ENCODE measurements at regions not wholly inside any gene's neighbourhood (a gene's known extent, or its start where the extent isn't known, plus 50 kb on each side); places are given as distances from the start of the nearest gene placed in this dataset.

DNA sequence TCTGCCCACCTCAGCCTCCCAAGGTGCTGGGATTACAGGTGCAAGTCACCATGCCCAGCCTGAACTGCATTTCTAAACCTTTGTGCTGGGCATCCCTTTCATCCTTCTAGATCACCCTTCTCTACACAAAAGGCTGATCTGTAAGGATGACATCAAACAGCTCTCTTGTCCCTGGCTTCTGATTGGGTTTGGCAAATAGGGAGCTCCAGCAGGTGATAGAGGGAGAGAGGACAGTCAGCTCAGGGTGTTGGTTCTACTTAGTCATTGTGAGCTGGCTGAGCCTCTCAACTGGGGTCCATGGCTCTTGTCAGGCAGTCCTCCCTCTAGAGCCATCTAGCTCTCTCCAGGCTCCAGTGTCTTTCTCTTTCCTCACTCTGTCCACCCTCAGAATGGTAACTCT, 237.6 kb upstream of the JARID2 start:
- Histone ChIP-seq H3K27me3 (replicated peaks in 1 of 2; ENCODE audit: control insufficient read depth in 2 of 2, insufficient read depth in 2 of 2, low read length in 1 of 2) (no peaks in the 10 kb centered on the region), H3K4me2 (ENCODE audit: control insufficient read depth, insufficient read depth) (no peak overlapping the region), H3K4me3 (no peak overlapping the region), H2AFZ (ENCODE audit: control insufficient read depth, low read depth, low read length) (no peak overlapping the region), H3K4me1 (ENCODE audit: control insufficient read depth, insufficient read depth, low read length) (no peaks in the 10 kb centered on the region), H3K27ac (ENCODE audit: control insufficient read depth, insufficient read depth) (no peak overlapping the region), H3K36me3 (ENCODE audit: control insufficient read depth in 2 of 2, insufficient read depth in 2 of 2, low read length in 1 of 2) (no peaks in the 10 kb centered on the region), H3K79me2 (ENCODE audit: control insufficient read depth, insufficient read depth, low read length) (no peaks in the 10 kb centered on the region), H4K20me1 (ENCODE audit: control insufficient read depth, insufficient read depth) (no peaks in the 10 kb centered on the region), H3K9ac (ENCODE audit: control insufficient read depth, insufficient read depth, low read length) (no peak overlapping the region), H3K9me3 (replicated peaks; ENCODE audit: control insufficient read depth, insufficient read depth, low read length) (no peaks in the 10 kb centered on the region)
- ATAC-seq = no peak
- POLR2A ChIA-PET = interaction anchor here (0.5 kb wide), 1 partner anchor 36 kb away, joined by 3 read pairs; no protein-coding TSS in a partner anchor
- FAIRE-seq = no peak
- TF ChIP-seq EZH2 (IDR thresholded peaks at IDR 0.05; ENCODE audit: borderline replicate concordance, control insufficient read depth, low read depth, low read length) (no peak), MTA2 (IDR thresholded peaks at IDR 0.05; ENCODE audit: low read depth) (no peak)
- SMC1A ChIA-PET (ENCODE audit: uncharacterized antibody, unreplicated experiment) = interaction anchor here (0.6 to 1.3 kb wide), 2 partner anchors 12 to 617 kb away, joined by 3 read pairs; no protein-coding TSS in a partner anchor
- no peak for DNase-seq (ENCODE audit: low read depth, low spot score)
- CTCF ChIA-PET = no interaction called here
- in situ Hi-C loops (cut with MboI) = no loop called here
- intact Hi-C loops (cut with micrococcal nuclease; ENCODE audit: unreplicated experiment) = no loop called here
- RAD21 ChIA-PET (ENCODE audit: unreplicated experiment) = no interaction called here
- BruUV-seq (replicated peaks) = no TSS peak

DNA sequence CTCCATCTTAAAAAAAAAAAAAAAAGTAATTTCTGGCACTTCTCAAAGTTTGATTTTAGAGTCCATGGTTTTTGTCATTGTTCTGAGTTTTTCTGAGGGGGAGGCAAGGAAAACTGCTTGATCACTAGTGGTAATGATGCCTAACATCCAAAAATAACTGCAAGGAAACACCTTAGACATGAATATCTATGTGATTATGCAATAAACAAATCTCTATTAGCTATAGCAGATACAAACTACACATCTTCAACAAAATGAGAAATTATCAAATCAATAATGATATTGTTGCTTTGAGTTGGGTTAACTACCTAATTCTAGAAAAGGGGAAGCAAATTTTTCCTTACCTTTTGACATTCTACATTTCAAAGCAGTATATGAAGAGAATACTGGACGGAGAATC, 230.9 kb upstream of the JARID2 start:
- Histone ChIP-seq H3K9ac (ENCODE audit: control insufficient read depth, insufficient read depth, low read length) (no peak overlapping the region), H3K4me2 (ENCODE audit: control insufficient read depth, insufficient read depth) (no peak overlapping the region), H3K79me2 (ENCODE audit: control insufficient read depth, insufficient read depth, low read length) (no peaks in the 10 kb centered on the region), H3K27me3 (replicated peaks in 1 of 2; ENCODE audit: control insufficient read depth in 2 of 2, insufficient read depth in 2 of 2, low read length in 1 of 2) (no peaks in the 10 kb centered on the region), H3K9me3 (replicated peaks; ENCODE audit: control insufficient read depth, insufficient read depth, low read length) (no peaks in the 10 kb centered on the region), H2AFZ (ENCODE audit: control insufficient read depth, low read depth, low read length) (no peak overlapping the region), H3K4me1 (ENCODE audit: control insufficient read depth, insufficient read depth, low read length) (0 out of 2 replicates have a peak, but pooled peaks cover 5% of the 10 kb centered on the region), H3K27ac (ENCODE audit: control insufficient read depth, insufficient read depth) (no peak overlapping the region), H4K20me1 (ENCODE audit: control insufficient read depth, insufficient read depth) (no peaks in the 10 kb centered on the region), H3K4me3 (no peak overlapping the region), H3K36me3 (ENCODE audit: control insufficient read depth in 2 of 2, insufficient read depth in 2 of 2, low read length in 1 of 2) (no peaks in the 10 kb centered on the region)
- intact Hi-C loops (cut with micrococcal nuclease; ENCODE audit: unreplicated experiment) (no loop called here), in situ Hi-C loops (cut with MboI) (no loop called here)
- DNase-seq (ENCODE audit: low read depth, low spot score) (no peak), FAIRE-seq (no peak), ATAC-seq (no peak)
- no TSS peak for BruUV-seq (replicated peaks)
- TF ChIP-seq RBBP5 (conservative IDR thresholded peaks at IDR 0.05) = no peak
- no peak for TF ChIP-seq ZBED1 (IDR thresholded peaks at IDR 0.05; ENCODE audit: borderline replicate concordance)
- TF ChIP-seq CBX3 (IDR thresholded peaks at IDR 0.05; ENCODE audit: borderline replicate concordance, low read depth) = no peak
- TF ChIP-seq KDM1A (IDR thresholded peaks at IDR 0.05; ENCODE audit: borderline replicate concordance) = no peak
- no peak for TF ChIP-seq POLR2A (IDR thresholded peaks at IDR 0.05; ENCODE audit: low read depth, low read length)
- TF ChIP-seq ESRRA (IDR thresholded peaks at IDR 0.05; ENCODE audit: low read length) = no peak
- no peak for TF ChIP-seq SIX5 (IDR thresholded peaks at IDR 0.05; ENCODE audit: low read depth, low read length, severe bottlenecking)
- TF ChIP-seq, protein P1, sequence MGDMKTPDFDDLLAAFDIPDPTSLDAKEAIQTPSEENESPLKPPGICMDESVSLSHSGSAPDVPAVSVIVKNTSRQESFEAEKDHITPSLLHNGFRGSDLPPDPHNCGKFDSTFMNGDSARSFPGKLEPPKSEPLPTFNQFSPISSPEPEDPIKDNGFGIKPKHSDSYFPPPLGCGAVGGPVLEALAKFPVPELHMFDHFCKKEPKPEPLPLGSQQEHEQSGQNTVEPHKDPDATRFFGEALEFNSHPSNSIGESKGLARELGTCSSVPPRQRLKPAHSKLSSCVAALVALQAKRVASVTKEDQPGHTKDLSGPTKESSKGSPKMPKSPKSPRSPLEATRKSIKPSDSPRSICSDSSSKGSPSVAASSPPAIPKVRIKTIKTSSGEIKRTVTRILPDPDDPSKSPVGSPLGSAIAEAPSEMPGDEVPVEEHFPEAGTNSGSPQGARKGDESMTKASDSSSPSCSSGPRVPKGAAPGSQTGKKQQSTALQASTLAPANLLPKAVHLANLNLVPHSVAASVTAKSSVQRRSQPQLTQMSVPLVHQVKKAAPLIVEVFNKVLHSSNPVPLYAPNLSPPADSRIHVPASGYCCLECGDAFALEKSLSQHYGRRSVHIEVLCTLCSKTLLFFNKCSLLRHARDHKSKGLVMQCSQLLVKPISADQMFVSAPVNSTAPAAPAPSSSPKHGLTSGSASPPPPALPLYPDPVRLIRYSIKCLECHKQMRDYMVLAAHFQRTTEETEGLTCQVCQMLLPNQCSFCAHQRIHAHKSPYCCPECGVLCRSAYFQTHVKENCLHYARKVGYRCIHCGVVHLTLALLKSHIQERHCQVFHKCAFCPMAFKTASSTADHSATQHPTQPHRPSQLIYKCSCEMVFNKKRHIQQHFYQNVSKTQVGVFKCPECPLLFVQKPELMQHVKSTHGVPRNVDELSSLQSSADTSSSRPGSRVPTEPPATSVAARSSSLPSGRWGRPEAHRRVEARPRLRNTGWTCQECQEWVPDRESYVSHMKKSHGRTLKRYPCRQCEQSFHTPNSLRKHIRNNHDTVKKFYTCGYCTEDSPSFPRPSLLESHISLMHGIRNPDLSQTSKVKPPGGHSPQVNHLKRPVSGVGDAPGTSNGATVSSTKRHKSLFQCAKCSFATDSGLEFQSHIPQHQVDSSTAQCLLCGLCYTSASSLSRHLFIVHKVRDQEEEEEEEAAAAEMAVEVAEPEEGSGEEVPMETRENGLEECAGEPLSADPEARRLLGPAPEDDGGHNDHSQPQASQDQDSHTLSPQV (IDR thresholded peaks at IDR 0.05) = no peak
- RAD21 ChIA-PET (ENCODE audit: unreplicated experiment) = interaction anchor here (1.0 kb wide), 1 partner anchor 11 kb away, joined by 4 read pairs; no protein-coding TSS in a partner anchor
- SMC1A ChIA-PET (ENCODE audit: uncharacterized antibody, unreplicated experiment) = interaction anchor here (0.9 kb wide), 1 partner anchor 948 kb away, joined by 3 read pairs; no protein-coding TSS in a partner anchor
- 54% methylated on average over 1 of the region's 1 CpG for WGBS (ENCODE audit: insufficient coverage, insufficient replicate concordance, low lambda C conversion rate, missing lambda C conversion rate)
- CTCF ChIA-PET = no interaction called here
- POLR2A ChIA-PET = no interaction called here

Measured in GM12878 (cell line).